CD4-positive, CD25-positive, alpha-beta regulatory T cell (primary cell): ENCODE measurements at regions not wholly inside any gene's neighbourhood (a gene's known extent, or its start where the extent isn't known, plus 50 kb on each side); places are given as distances from the start of the nearest gene placed in this dataset.

Source experiments
- ATAC-seq, 2 donors: fragments of 150-1000 bp; cut with Tn5 transposase; one replicate each; pipeline ENCODE4 v1.10.0; 2021; ENCODE audit warnings: low read depth in 2 of 2, moderate number of reproducible peaks in 2 of 2, moderate library complexity in 1 of 2
- DNase-seq, 3 donors: peaks; one replicate each; pipeline versions ENCODE4 v3.0.0 to v3.0.0-alpha.2; 2012 to 2022; ENCODE audit warnings: mixed read lengths in 1 of 3
- H3K27ac ChIP-seq: one replicate; pipeline ENCODE4 v1.7.0; 2013; ENCODE audit warnings: mild to moderate bottlenecking, low read length; ENCODE audit not compliant: insufficient read depth, poor library complexity, severe bottlenecking
- H3K27me3 ChIP-seq: one replicate; pipeline ENCODE4 v1.7.0; 2013; ENCODE audit warnings: low read length; ENCODE audit not compliant: control insufficient read depth, insufficient read depth
- H3K36me3 ChIP-seq: one replicate; pipeline ENCODE4 v1.7.0; 2013; ENCODE audit warnings: mild to moderate bottlenecking, low read length, moderate library complexity; ENCODE audit not compliant: control insufficient read depth, insufficient read depth
- H3K4me1 ChIP-seq: 2 replicates; pipeline ENCODE4 v1.7.0; 2013; ENCODE audit warnings: mild to moderate bottlenecking, low read length; ENCODE audit not compliant: insufficient read depth, control insufficient read depth, poor library complexity, severe bottlenecking
- H3K4me3 ChIP-seq: one replicate; pipeline ENCODE4 v1.7.0; 2013; ENCODE audit warnings: low read depth, mild to moderate bottlenecking, low read length, moderate library complexity
- H3K9me3 ChIP-seq, 2 experiments: 1 replicate in 1 of 2; 2 replicates in 1 of 2; pipeline ENCODE4 v1.7.0; 2013; ENCODE audit warnings: low read length in 2 of 2, mild to moderate bottlenecking in 1 of 2, moderate library complexity in 1 of 2; ENCODE audit not compliant: control insufficient read depth in 2 of 2
- H3K27ac Mint-ChIP-seq, 3 donors: one replicate each; pipeline ENCODE4 v1.8.0; 2020 to 2022; ENCODE audit warnings: mild to moderate bottlenecking in 3 of 3, mixed read lengths in 3 of 3, moderate library complexity in 2 of 3
- H3K27me3 Mint-ChIP-seq: one replicate; pipeline ENCODE4 v1.8.0; 2022; ENCODE audit warnings: mild to moderate bottlenecking, mixed read lengths
- H3K36me3 Mint-ChIP-seq: one replicate; pipeline ENCODE4 v1.8.0; 2020; ENCODE audit warnings: mixed read lengths
- H3K4me1 Mint-ChIP-seq, 4 donors: one replicate each; pipeline ENCODE4 v1.8.0; 2020 to 2022; ENCODE audit warnings: mixed read lengths in 4 of 4, mild to moderate bottlenecking in 1 of 4
- H3K4me3 Mint-ChIP-seq, 4 donors: one replicate each; pipeline ENCODE4 v1.8.0; 2020 to 2022; ENCODE audit warnings: mild to moderate bottlenecking in 4 of 4, mixed read lengths in 4 of 4, moderate library complexity in 3 of 4
- H3K9me3 Mint-ChIP-seq, 7 donors: one replicate each; pipeline ENCODE4 v1.8.0; 2020 to 2022; ENCODE audit warnings: mixed read lengths in 7 of 7, mild to moderate bottlenecking in 3 of 7, moderate library complexity in 2 of 7

GRCh38 chr10:118520116-118520742, 75.2 kb downstream of the PRLHR start:
- H3K4me3 ChIP-seq = no peak overlapping the region
- H3K27ac ChIP-seq = no peak overlapping the region
- H3K36me3 ChIP-seq = no peaks in the 10 kb centered on the region
- H3K4me1 ChIP-seq = no peaks in the 10 kb centered on the region
- no peak overlapping the region for H3K27ac Mint-ChIP-seq
- H3K4me3 Mint-ChIP-seq = no peak overlapping the region
- peaks cover 31% of the 10 kb centered on the region for H3K27me3 Mint-ChIP-seq
- ATAC-seq (no peak), DNase-seq (no peak)
- peaks cover 10% of the 10 kb centered on the region for H3K27me3 ChIP-seq
- no peaks in the 10 kb centered on the region for H3K4me1 Mint-ChIP-seq
- peaks cover 0 to 3% of the 10 kb centered on the region in 2 experiments for H3K9me3 ChIP-seq
- no peaks in the 10 kb centered on the region for H3K36me3 Mint-ChIP-seq
- peaks cover 0 to 8% (median 6%) of the 10 kb centered on the region in 7 donors for H3K9me3 Mint-ChIP-seq

DNA sequence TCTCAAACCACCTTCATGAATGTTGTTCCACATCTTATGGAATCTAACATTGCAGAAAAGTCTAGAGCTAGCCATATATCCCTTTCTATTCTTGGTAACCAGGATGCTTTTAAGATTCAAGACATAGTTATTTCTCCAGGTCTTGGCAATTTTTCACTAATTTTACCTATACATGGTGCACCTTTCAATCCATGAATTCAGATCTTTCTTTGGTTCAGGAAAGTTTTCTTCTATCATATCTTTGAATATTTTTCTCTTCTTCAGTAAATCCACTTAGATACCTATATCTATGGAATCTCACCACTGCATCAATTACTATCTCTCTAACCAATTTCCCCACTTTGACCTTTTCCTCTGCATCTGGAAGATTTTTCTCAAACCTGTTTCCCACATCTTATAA, 77.4 kb downstream of the PRLHR start:
- no peak for DNase-seq
- Histone ChIP-seq H3K36me3 (no peaks in the 10 kb centered on the region), H3K4me1 (no peaks in the 10 kb centered on the region), H3K4me3 (no peak overlapping the region), H3K27ac (no peak overlapping the region), H3K9me3 (peaks cover 0 to 3% of the 10 kb centered on the region in 2 experiments), H3K27me3 (peaks cover 9% of the 10 kb centered on the region)
- H3K27me3 Mint-ChIP-seq = peaks cover 27% of the 10 kb centered on the region
- no peaks in the 10 kb centered on the region for H3K36me3 Mint-ChIP-seq
- no peak overlapping the region for H3K4me3 Mint-ChIP-seq
- no peak overlapping the region for H3K27ac Mint-ChIP-seq
- ATAC-seq = no peak
- peaks cover 0 to 8% (median 4%) of the 10 kb centered on the region in 7 donors for H3K9me3 Mint-ChIP-seq
- no peaks in the 10 kb centered on the region for H3K4me1 Mint-ChIP-seq

DNA sequence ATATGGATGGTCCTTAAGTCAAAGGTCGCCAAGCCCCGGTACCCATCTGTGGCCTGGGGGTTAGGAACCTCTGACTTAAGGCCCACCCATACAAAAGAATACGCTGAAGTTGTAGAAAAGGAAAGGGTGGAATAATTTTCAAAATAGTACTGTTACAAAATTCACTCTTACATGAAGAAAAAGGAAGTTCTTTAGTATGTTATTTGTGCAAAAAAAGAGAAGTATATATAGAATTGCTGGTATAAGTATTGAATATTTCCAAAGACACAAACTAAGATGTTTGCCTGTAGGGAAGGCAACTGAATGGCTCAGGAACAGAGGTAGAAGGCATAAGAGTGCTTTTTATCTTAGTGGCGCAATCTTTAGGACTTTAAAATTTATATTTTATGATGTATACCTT, 78.7 kb downstream of the PRLHR start:
- peaks cover 0 to 3% of the 10 kb centered on the region in 2 experiments for H3K9me3 ChIP-seq
- H3K27me3 ChIP-seq = peaks cover 9% of the 10 kb centered on the region
- no peak overlapping the region for H3K4me3 ChIP-seq
- Mint-ChIP-seq H3K36me3 (no peaks in the 10 kb centered on the region), H3K27ac (no peak overlapping the region), H3K4me3 (no peak overlapping the region), H3K27me3 (peaks cover 31% of the 10 kb centered on the region), H3K4me1 (no peaks in the 10 kb centered on the region), H3K9me3 (peaks cover 0 to 8% (median 4%) of the 10 kb centered on the region in 7 donors)
- DNase-seq (no peak), ATAC-seq (no peak)
- H3K36me3 ChIP-seq = no peaks in the 10 kb centered on the region
- no peak overlapping the region for H3K27ac ChIP-seq
- H3K4me1 ChIP-seq = no peaks in the 10 kb centered on the region

GRCh38 chr10:118513174-118513573, 82.3 kb downstream of the PRLHR start:
- Mint-ChIP-seq H3K36me3 (no peaks in the 10 kb centered on the region), H3K9me3 (peaks cover 0 to 7% (median 3%) of the 10 kb centered on the region in 7 donors), H3K27me3 (peaks cover 21% of the 10 kb centered on the region), H3K4me1 (no peaks in the 10 kb centered on the region), H3K27ac (no peak overlapping the region), H3K4me3 (no peak overlapping the region)
- Histone ChIP-seq H3K27ac (no peak overlapping the region), H3K4me3 (no peak overlapping the region), H3K9me3 (peaks cover 0 to 1% of the 10 kb centered on the region in 2 experiments), H3K4me1 (no peaks in the 10 kb centered on the region), H3K27me3 (peaks cover 11% of the 10 kb centered on the region), H3K36me3 (no peaks in the 10 kb centered on the region)
- no peak for DNase-seq
- no peak for ATAC-seq

GRCh38 chr10:118511711-118512110, 83.7 kb downstream of the PRLHR start:
- H3K4me3 Mint-ChIP-seq = no peak overlapping the region
- H3K27ac Mint-ChIP-seq = no peak overlapping the region
- no peak for DNase-seq
- Histone ChIP-seq H3K9me3 (no peaks in the 10 kb centered on the region), H3K4me3 (no peak overlapping the region), H3K27ac (no peak overlapping the region), H3K36me3 (no peaks in the 10 kb centered on the region), H3K4me1 (no peaks in the 10 kb centered on the region), H3K27me3 (peaks cover 6% of the 10 kb centered on the region)
- no peaks in the 10 kb centered on the region for H3K4me1 Mint-ChIP-seq
- ATAC-seq = no peak
- peaks cover 0 to 3% (median 0%) of the 10 kb centered on the region in 7 donors for H3K9me3 Mint-ChIP-seq
- peaks cover 15% of the 10 kb centered on the region for H3K27me3 Mint-ChIP-seq
- H3K36me3 Mint-ChIP-seq = no peaks in the 10 kb centered on the region

DNA sequence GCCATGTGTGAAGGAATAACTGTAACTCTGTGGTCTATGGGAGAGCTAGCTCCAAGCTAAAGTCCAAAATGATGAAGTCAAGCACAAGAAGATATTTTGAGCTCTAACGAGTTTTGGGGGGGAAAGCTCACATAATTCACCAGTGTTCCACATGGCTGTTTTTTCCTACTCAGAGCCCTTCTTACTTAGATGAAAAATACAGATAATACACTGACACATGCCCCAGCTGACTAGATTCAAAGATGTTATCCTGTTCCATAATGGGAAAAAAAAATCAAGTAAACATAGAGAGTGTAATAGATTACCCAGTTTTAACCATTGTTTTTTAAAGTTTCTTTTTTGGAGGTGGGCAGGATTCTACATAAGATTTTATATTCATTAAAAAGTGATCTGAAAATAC, 86.6 kb downstream of the PRLHR start:
- Mint-ChIP-seq H3K27me3 (peaks cover 8% of the 10 kb centered on the region), H3K36me3 (no peaks in the 10 kb centered on the region), H3K4me3 (no peak overlapping the region), H3K27ac (no peak overlapping the region), H3K9me3 (peaks cover 0 to 2% (median 0%) of the 10 kb centered on the region in 7 donors), H3K4me1 (peaks cover 0 to 2% (median 1%) of the 10 kb centered on the region in 4 donors)
- Histone ChIP-seq H3K4me1 (no peaks in the 10 kb centered on the region), H3K36me3 (no peaks in the 10 kb centered on the region), H3K9me3 (no peaks in the 10 kb centered on the region), H3K27me3 (peaks cover 6% of the 10 kb centered on the region), H3K27ac (no peak overlapping the region), H3K4me3 (no peak overlapping the region)
- no peak for DNase-seq
- no peak for ATAC-seq

- Histone ChIP-seq H3K4me3 (no peak overlapping the region), H3K4me1 (no peaks in the 10 kb centered on the region), H3K9me3 (no peaks in the 10 kb centered on the region), H3K36me3 (no peaks in the 10 kb centered on the region), H3K27ac (no peak overlapping the region), H3K27me3 (peaks cover 6% of the 10 kb centered on the region)
- ATAC-seq (no peak), DNase-seq (no peak)
- no peak overlapping the region for H3K4me3 Mint-ChIP-seq
- peaks cover 0 to 4% (median 1%) of the 10 kb centered on the region in 4 donors for H3K4me1 Mint-ChIP-seq
- H3K36me3 Mint-ChIP-seq = no peaks in the 10 kb centered on the region
- H3K27ac Mint-ChIP-seq = no peak overlapping the region
- H3K9me3 Mint-ChIP-seq = peaks cover 0 to 2% (median 0%) of the 10 kb centered on the region in 7 donors
- H3K27me3 Mint-ChIP-seq = peaks cover 8% of the 10 kb centered on the region
Observed at GRCh38 chr10:118508355-118508754, 87.1 kb downstream of the PRLHR start.
